ENCODE measurements at regions not wholly inside any gene's neighbourhood (a gene's known extent, or its start where the extent isn't known, plus 50 kb on each side); places are given as distances from the start of the nearest gene placed in this dataset.

DNA sequence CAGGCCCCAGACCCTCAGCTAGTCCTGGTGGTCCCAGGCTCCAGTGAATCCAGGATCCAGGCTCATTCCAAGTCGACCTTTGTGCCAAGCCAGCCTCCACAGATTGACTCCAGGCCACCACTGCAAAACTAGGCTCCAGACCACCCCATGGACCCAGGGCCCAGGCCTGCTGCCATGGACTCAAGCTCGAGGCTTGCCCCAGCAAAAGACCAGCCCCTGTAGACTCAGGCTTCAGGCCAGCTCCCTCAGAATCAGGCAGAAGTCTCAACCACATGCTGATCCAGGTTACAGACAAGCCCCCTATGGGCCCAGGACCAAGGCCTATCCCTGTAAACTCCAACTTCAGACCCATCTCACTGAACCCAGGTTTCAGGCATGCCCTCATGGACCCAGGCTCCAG is 692.4 kb downstream of the PCDH19 start:
- no peak for DNase-seq (ENCODE audit: low spot score)

DNA sequence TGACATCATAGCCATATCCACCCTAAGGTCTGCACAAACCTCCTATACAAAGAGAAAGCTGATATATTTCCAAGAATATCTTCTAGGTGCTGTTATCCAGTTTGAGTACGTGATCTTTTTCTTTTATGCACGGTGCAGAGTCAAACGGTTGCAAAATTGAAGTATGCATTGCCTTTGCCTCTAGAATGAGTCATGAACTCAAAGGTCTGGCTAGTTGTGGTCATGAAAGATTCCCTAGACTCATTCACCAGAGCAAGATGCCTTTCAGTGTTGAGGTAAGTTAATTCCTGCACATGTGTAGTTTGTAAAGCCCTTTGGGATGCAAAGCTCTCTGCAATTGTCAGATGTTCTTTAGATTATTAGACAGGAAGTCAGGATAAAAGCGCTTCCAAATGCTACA is 704.4 kb downstream of the PCDH19 start:
- no peak for DNase-seq (ENCODE audit: low spot score)

DNA sequence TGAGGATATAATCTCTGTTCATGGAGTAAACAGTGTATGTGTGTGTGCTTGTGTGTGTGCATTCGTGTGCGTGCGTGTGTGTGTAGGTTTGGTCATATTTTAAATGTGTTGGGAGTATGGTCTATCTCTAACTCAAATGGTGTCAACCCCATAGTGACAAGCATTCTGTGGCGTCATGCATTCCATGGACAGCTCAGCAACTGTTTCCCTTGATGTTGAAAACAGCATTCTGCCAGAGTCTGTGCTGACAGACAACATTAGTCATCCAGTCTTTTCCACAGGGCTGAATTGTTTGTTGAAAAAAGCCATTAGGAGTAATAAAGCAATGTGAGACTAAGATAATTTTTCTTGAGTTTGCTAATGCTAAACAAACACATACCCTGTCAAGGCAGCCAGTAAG is 706.6 kb downstream of the PCDH19 start:
- no peak for DNase-seq (ENCODE audit: low spot score)

DNA sequence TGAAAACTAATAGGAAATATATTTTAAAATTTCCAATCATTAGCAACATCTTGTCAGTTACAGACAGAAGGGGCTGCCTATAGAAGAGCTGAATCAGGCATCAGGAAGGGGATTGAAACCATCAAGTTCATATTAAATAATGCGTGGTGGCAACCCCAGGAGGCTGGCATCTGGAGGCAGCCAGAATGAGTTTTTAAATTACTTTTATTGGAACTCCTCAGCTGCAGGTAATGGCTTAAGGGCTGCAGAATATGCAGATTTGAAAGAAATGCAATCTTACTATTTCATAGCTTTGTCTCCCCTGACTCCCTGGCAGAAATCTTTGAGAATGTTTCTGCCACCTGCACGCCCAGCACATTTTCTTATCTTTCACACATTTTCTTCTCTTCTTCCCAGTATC is 711.6 kb downstream of the PCDH19 start:
- DNase-seq (ENCODE audit: low spot score), result no peak

DNA sequence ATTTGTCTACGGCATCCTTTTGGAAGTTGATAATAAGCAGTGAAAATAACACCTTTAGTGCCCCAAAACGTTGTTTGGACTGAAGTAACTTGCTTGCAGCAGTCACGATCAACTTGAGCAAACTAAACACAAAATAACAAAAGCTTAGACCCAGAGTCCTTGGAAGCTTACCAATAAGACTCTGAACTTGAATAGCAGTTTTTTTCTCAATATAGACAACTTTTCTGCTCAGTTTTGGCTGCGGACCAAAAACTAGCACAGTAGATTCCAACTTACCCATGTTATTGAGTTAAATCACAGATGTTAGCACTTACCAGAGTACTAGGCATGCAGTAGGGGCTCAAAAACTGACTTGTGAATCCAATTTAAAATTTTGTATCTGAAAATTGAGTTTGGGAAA is 746.9 kb downstream of the PCDH19 start:
- DNase-seq (ENCODE audit: low spot score), result no peak

DNA sequence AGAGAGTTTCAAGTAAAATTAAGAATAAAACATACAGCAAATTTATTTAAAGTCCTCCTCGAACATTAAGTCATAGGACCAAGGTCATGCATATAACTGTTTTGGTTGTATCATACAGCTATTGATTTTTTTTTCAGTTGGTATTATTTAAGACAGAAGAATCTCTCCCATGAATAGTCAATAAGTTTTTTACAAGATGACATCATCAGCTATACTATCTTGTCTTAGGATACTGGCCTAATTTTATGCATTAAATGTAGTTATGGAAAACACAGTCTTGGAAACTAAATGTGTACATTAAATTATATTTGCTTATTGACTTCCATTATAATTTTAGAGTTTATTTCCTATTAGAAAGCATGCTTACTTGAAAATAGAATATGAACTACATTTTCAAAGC is 755.9 kb downstream of the PCDH19 start:
- no peak for DNase-seq (ENCODE audit: low spot score)

DNA sequence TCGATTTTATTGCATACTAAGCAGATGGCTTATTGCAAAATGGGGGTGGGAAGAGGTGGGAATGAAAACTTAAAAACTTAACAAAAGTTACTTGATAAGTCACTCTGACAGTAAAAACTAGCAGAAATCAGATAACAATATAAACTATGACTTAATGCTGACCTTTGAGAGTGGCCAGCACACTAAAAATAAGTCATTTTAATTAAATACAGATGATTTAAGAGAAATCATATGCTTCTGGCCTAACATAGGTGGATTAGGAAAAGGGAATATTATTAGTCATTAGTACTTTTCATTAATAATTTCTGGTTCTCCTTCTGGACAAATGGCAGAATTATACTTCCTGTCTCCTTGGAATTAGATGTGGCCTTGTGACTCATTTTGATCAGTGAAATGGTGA is 756.7 kb downstream of the PCDH19 start:
- DNase-seq (ENCODE audit: low spot score), result no peak

DNA sequence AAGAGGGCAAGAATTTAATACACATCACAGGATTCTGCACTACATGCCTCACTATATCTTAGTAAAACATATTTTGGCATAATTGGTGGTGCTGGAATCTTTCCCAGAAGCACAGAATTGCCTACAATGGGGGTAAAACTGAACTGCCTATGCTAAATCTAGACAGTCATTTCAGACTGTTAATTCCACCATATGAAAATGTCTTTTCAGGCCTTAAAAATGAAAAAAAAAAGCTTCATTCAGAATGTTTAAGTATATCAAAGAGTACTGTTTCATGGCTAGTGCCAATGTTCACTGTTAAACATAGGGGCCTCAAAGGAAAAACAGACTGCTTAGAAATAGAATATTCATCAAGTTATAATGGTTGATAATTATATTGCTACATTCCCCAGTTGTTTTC is 797.0 kb downstream of the PCDH19 start:
- DNase-seq (ENCODE audit: low spot score), result no peak

DNA sequence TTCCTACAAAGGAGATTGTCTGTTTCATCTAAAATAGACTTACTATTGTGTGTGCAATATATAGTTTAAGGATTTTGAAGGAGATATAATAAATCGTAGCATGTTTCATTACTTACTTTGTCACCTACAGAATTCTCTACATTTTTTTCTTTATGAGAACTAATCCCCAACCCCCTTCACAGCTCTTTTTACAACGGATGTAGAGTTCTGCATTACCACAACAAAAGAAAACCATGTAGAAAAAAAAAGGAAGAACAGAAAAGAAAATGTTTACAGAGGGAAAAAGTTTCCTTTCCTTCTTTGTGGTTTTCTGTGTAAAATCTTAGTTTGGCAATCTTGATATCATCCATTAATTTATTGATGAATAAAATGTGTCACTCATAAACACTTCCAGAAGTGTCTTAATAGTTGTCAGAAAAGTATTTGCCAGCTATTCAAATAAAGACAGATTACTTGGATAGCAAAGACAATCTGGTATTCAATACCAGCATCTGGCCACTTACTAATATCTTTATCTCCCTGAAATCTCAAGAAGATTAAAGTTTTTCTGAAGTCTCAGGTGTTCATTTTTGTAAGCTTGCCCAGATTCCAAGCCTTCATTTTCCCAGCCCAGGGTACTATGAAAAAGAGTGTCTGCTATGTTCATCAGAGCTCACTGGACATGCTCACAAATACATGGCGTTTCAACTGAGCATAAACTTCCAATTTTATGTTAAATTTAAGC is 806.8 kb downstream of the PCDH19 start:
- DNase-seq (ENCODE audit: low spot score), result no peak

DNA sequence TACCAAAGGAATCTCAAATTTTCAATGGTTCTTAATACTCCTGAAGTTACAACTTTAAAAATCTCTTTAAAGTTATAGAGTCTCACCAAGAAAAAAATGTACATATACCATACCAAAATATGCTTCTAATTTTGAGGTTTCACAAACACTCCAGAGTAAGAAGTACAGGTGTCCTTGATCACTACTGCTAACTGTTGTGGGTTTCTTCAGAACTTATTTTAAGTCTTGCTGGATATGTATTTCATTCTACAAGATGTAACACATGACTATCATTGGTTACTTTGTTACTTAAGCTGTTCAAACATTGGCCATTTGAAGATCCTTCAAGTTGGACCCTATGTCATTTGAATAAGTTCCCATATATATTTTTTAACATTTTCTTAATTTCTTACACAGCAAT is 808.0 kb downstream of the PCDH19 start:
- DNase-seq (ENCODE audit: low spot score), result no peak

DNA sequence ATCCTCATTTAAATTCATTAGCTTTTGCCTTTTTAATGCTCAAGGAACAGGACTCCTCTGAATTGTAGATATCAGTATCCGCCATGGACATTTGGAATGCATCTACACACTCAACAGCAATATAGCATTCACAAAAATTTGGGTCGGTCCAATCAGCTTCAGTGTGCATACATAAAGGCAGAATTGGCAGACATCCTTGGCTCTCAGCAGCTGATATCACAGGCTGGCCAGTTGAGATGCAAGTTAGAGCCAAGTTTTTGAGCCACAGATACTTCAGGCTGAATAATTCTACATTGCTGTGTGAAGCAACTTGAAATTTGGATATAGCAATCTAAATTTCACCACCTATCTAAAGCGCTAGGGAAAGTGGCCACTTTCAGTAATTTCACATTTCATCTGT is 821.1 kb downstream of the PCDH19 start:
- DNase-seq (ENCODE audit: low spot score), result no peak

DNA sequence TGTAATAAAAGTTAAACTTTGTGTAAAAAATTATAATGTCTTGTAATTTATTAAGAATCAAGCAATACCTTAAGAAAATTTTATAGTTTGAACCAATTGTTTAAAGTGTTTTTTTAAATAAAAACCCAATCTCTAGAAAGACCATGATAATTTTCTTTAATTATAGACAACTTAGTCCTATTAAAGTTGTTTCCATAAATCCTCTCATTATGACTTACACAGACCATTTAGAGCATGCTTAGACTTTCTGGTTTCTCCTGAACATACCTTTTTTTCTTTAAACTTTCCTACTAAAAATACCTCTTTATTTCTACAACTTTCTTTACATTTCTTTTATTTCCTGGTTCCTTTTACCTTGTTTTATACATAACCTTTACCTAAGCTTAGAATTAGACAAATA is 837.4 kb downstream of the PCDH19 start:
- no peak for DNase-seq (ENCODE audit: low spot score)

DNA sequence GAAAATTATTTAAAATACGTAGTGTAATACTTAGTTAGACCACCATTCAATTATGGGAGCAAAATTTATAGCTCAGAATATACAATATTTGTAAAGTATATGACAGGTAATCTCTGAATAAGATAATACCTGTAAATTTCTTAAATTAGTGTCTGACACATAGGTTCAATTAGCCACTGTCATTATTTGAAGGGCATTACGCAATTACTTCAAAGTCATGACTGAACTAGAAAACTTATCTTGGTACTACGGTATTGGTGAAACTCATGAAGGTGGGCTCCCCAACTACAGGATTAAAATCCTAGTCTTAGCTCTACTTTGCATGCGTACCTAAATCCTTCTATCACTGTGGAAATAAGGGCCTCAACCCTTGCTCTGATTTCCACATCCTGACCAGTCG is 860.7 kb downstream of the PCDH19 start:
- DNase-seq (ENCODE audit: low spot score), result no peak

DNA sequence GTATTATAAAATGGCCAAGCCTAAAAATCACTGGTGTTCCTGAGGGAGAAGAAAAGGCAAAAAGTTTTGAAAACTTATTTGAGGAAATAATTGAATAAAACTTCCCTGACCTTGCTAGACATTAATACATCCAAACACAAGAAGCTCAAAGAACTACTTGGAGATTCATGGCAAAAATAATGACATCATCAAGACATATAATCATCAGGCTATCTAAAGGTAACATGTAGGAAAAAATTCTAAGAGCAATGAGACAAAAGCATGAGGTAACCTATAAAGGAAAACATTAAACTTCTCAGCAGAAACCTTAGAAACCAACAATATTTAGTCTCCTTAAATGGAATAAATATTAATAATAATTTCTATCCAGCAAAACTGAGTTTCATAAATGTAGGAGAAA is 887.6 kb downstream of the PCDH19 start:
- no peak for DNase-seq (ENCODE audit: low spot score)

DNA sequence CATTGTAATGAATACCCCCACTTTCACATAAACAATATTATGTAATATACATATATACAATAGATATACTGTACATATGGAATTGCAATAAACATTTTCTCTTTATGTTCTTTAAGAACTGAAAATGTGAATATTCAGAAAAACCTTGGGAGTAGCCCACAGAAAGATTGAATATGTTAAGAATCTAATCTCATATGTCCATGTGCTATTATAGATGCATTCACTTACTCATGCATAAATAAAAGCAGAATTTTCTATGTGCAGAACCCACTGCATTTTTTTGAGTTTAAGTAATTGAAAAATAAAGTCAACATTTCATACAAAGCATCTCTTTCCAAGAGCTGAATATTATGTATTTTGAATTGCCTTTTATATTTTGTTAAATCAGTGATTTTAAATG is 902.3 kb downstream of the PCDH19 start:
- no peak for DNase-seq (ENCODE audit: low spot score)

DNA sequence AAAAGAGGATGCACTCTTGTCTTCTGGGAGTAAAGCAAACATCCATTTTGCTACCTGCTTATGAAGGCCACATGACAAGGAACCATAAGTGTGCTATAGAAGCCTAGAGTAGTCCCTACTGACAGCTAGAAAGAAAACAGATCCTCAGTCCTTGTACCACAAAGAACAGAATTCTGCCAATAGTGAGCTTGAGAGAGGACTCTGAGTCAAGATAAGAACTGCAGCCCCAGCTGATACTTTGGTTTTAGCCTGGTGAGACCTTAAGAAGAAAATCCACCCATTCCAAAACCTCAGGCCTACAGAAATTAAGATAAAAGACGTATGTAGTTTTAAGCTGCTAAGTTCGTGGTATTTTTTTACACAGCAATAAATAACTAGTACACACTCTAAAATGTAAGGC is 914.6 kb downstream of the PCDH19 start:
- DNase-seq (ENCODE audit: low spot score), result no peak

DNA sequence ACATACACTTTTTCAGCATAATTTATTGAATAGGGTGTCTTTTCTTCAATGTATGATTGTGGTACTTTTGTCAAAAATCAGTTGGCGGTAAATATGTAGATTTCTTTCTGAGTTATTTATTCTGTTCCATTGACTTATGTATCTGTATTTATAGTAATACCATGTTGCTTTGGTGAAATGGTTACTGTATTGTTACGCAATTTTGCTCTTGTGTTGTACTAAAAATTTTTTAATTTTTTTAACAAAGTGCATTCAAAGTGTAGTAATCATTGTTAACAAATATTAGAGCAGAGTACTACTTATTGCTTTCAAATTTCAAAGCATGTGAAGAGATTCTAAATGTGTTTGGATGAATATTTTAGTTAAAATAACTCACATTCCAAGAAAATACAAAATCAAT is 915.4 kb downstream of the PCDH19 start:
- DNase-seq (ENCODE audit: low spot score), result no peak

DNA sequence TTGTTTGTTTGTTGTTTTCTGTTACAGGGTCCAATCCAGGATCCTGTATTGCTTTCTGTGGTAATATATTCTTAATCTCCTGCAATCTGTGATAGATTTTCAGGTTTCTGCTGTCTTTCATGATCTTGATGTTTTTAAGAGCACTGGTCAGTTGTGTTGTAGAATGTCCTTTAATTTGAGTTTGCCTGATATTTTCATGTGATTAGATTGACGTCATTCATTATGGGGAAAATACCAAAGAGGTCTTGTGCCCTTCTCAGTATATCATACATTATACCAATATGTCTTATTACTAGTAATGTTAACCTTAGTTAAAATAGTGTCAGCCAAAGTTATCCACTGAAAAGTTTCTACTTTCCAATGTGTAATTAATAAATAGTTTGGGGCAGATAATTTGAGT is 929.3 kb downstream of the PCDH19 start:
- no peak for DNase-seq (ENCODE audit: low spot score)

DNA sequence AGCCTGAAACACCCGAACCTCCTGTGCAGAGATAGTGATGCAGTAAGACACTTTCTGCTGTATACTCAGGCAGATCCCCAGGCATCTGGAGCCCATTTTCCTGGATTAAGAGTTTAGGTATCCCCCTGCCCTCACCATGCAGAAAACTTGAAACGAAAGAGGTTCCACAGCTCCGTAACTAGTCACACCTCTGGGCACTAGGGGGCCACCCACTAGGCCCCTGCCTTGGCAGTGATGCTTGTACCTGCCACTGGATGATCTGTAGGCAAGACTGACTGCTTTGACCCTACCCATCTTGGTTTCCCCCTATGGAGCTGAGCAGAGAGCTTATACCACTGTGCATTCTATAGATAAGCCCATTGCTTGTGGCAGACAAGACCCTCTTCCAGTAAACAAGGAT is 940.6 kb downstream of the PCDH19 start:
- DNase-seq (ENCODE audit: low spot score), result no peak

DNA sequence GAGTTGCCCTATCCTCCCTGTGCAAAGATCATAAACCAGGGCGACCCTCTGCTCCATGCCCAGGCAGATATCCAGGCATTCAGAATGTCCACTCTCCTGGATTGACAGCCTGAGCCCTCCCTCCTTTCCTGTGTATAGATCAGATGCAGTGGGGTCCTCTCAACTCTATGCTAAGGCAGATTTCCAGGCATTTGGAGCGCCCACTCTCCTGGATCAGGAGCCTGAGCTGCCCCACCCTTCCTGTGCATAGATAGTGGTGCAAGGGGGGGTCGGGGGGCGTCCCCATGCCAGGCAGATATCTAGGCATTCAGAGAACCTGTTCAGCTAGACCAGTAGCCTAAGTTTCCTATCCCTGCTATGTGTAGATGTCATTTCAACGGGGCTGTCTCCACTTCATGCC is 941.1 kb downstream of the PCDH19 start:
- DNase-seq (ENCODE audit: low spot score), result no peak

DNA sequence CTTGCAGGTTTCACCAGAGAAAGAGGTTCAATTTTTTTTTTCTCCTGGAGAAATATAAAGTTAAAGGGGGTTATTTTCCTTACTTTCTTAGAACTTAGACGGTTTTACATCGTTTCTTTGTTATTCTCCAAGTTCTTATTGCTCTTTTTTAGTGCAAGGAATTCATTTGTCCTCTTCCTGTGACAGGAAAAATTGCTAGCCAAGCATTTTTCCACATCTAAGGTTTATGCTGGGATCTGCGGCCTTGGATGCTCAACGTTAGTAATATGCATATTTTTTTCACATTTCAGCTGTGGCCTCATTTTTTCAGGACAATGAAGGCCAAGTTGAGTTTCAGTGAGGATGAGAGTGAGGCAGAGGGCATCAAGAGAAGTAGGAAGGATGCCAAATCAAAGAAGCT is 948.9 kb downstream of the PCDH19 start:
- no peak for DNase-seq (ENCODE audit: low spot score)

DNA sequence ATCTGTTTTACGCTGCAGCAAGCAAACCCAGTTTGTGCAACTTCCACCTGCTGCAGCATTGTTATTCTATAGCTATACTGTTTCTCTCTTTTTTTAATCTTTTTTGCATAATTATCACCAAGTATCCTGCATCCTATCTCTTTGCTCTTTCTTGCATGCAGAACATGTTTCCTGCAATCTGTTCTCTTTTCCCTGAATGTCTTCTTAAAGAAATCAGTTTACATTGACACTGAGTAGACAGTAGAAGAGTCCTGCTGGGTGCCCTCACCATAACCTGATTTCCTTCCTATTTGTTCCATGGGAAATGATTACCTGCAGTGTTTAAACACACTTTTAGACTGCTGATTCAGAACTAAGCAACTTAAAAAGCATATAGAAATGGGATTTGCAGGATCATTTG is 964.7 kb downstream of the PCDH19 start:
- DNase-seq (ENCODE audit: low spot score), result no peak

DNA sequence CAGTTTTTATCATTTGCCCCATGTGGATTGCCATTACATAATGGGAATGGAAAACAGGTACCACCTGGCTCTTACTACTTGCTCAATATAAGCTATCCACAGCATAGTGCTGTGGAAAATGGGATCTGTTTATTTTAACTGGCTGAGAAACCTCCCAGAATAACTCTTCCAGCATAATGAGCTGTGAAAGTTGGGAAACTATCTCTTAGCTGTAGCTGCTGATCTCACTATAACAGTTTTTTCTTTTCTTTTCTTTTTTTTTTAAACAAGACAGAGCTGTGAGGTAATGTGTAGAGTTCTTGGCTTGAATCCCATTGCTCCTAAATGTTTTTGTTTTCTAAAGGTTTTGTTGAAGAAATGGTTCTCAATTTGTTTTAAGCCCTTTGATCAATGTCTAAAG is 988.3 kb downstream of the PCDH19 start:
- no peak for DNase-seq (ENCODE audit: low spot score)

DNA sequence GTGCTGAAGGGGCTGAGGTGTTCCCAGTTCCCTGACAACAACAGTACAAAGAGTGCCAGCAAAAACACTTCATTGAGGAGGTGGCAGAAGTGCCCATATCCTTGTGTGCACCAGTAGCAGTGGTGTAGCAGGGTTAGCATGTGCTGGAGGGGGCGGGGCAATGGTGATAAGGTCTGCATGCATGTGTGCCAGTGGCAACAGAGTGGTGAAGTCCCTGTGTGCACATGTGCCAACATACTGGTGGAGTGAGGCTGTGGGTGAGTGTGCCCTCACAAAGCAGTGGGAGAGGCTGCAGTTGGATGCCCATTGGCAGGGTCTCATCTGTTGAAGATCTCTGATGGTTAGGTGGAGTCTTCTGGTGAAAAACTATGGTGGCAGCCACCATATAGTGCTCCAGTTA is 994.6 kb downstream of the PCDH19 start:
- no peak for DNase-seq (ENCODE audit: low spot score)

DNA sequence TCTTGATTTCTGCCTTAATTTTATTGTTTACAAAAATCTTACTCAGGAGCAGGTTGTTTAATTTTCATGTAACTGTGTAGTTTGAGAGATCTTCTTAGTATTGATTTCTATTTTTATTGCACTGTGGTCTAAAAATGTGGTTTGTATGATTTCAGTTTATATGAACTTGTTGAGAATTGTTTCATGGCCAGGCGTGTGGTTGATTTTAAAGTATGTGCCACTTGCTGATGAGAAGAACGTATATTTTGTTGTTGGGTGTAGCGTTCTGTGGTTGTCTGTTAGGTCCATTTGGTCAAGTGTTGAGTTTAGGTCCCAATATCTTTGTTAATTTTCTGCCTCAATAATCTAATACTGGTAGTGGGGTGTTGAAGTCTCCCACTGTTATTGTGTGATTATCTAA is 996.8 kb downstream of the PCDH19 start:
- DNase-seq (ENCODE audit: low spot score), result no peak

All from mucosa of gallbladder (tissue), 1 donor.